Hepatocyte (in vitro differentiated cells): ENCODE measurements at regions not wholly inside any gene's neighbourhood (a gene's known extent, or its start where the extent isn't known, plus 50 kb on each side); places are given as distances from the start of the nearest gene placed in this dataset.

Source experiments
- CTCF ChIP-seq: fragments of 200-600 bp; sonication (generic); IDR thresholded peaks from 2 replicates; pipeline ENCODE4 v1.5.1; 2016; ENCODE audit warnings: antibody characterized with exemption, mild to moderate bottlenecking; ENCODE audit not compliant: poor library complexity
- EZH2phosphoT487 ChIP-seq: fragments of 200-600 bp; sonication (generic); IDR thresholded peaks from one replicate; pipeline ENCODE4 v1.6.1; 2018; ENCODE audit warnings: antibody characterized with exemption, mild to moderate bottlenecking, low read depth, moderate library complexity; ENCODE audit not compliant: unreplicated experiment, severe bottlenecking

- TF ChIP-seq CTCF, result no peak
- no peak for TF ChIP-seq EZH2phosphoT487
Observed at GRCh38 chr11:122331079-122331478, 215.1 kb upstream of the BLID start.
